Heart left ventricle (tissue), 16 donors: ENCODE measurements at regions not wholly inside any gene's neighbourhood (a gene's known extent, or its start where the extent isn't known, plus 50 kb on each side); places are given as distances from the start of the nearest gene placed in this dataset.

ENCODE experiments used
- ATAC-seq, 4 donors: fragments of 200-7000 bp; cut with Tn5 transposase; one replicate each; pipeline ENCODE4 v1.9.1; 2020 to 2022; ENCODE audit warnings: moderate library complexity in 4 of 4, mild to moderate bottlenecking in 3 of 4, moderate number of reproducible peaks in 1 of 4
- DNase-seq, 5 donors: peaks; one replicate each; pipeline ENCODE4 v3.0.0-alpha.2; 2020
- H3K27ac ChIP-seq, 12 donors: fragments of 200-600 bp; sonication (generic) in 4 of 12; one replicate each; pipeline versions ENCODE4 v1.5.0 to v1.8.0; 2016 to 2022; ENCODE audit warnings: mild to moderate bottlenecking in 2 of 12
- H3K27me3 ChIP-seq, 9 donors: fragments of 200-600 bp; sonication (generic) in 2 of 9; one replicate each; pipeline versions ENCODE4 v1.5.1 to v1.8.0; 2016 to 2022; ENCODE audit warnings: mild to moderate bottlenecking in 3 of 9
- H3K36me3 ChIP-seq, 9 donors: fragments of 200-600 bp; sonication (generic) in 2 of 9; one replicate each; pipeline versions ENCODE4 v1.5.0 to v1.8.0; 2018 to 2022; ENCODE audit warnings: mild to moderate bottlenecking in 2 of 9
- H3K4me1 ChIP-seq, 12 donors: fragments of 200-600 bp; sonication (generic) in 4 of 12; one replicate each; pipeline versions ENCODE4 v1.5.0 to v1.8.0; 2016 to 2022; ENCODE audit warnings: mild to moderate bottlenecking in 3 of 12
- H3K4me3 ChIP-seq, 12 donors: fragments of 200-600 bp; sonication (generic) in 4 of 12; one replicate each; pipeline versions ENCODE4 v1.5.0 to v1.8.0; 2017 to 2022; ENCODE audit warnings: mild to moderate bottlenecking in 9 of 12, moderate library complexity in 4 of 12
- H3K9me3 ChIP-seq, 12 donors: fragments of 200-600 bp; sonication (generic) in 4 of 12; one replicate each; pipeline versions ENCODE4 v1.5.0 to v1.8.0; 2016 to 2022; ENCODE audit warnings: mild to moderate bottlenecking in 1 of 12
- POLR2A ChIP-seq, 2 donors: fragments of 450-650 bp; IDR thresholded peaks; one replicate each; pipeline ENCODE4 v1.6.1; 2017; ENCODE audit warnings: antibody characterized with exemption in 2 of 2, mild to moderate bottlenecking in 2 of 2, moderate library complexity in 2 of 2
- WGBS, 4 donors: extraction: QIAGEN DNeasy Blood & Tissue Kit in 2 of 4; methylation state at CpG; one replicate each; pipeline versions ENCODE4 v1.1.5 to v1.1.7; 2013 to 2018; 5-methylcytosine and 5-hydroxymethylcytosine counted together
- intact Hi-C, 10 donors: fragments of 100-400 bp; cut with DNase I; formaldehyde crosslinking; loops; one replicate each; pipeline versions ENCODE4 v1.11.1 to v1.14.2; 2022
- TF ChIP-seq, protein P1 (sequence below), 12 donors: fragments of 200-600 bp; sonication (generic) in 4 of 12; IDR thresholded peaks; one replicate each; pipeline versions ENCODE4 v1.5.0 to v1.8.0; 2018 to 2022; ENCODE audit warnings: antibody characterized with exemption in 12 of 12, mild to moderate bottlenecking in 5 of 12
- donor health status: ischemic (EF 13 %, LVEDD 7.1; RV severe dilation, severe dysfunction).
- donor health status: healthy with polysubstance abuse.
- donor health status: DM: no; HTN: yes; CAD: no.
- donor health status: DM: no; HTN: no; CAD: no.
- donor health status: ischemic (EF 25% LVEDD 6.9; RV normal size, moderate dysfunction).
- donor health status: ischemic (EF 25% LVEDD 5.7; RV mildly dilated, moderate dysfunction).
- donor health status: healthy.
- donor health status: DM: yes; HTN: yes; CAD: no.
- donor health status: ischemic (EF 35%, LVEDD 5.7; RV mildly dilated, moderate dysfunction).
- donor health status: nonischemic (EF 11% LVEDD 7.7; RV severe dilation, severe dysfunction).
- donor health status: DM: yes; HTN: yes; CAD: no.
- donor health status: PGD.
- donor health status: ischemic (EF 29% LVEDD 5.4; RV normal size, mild dysfunction).
- donor health status: nonischemic (EF 23%, LVEDD 6.1; RV moderate dilation, normal function).

DNA sequence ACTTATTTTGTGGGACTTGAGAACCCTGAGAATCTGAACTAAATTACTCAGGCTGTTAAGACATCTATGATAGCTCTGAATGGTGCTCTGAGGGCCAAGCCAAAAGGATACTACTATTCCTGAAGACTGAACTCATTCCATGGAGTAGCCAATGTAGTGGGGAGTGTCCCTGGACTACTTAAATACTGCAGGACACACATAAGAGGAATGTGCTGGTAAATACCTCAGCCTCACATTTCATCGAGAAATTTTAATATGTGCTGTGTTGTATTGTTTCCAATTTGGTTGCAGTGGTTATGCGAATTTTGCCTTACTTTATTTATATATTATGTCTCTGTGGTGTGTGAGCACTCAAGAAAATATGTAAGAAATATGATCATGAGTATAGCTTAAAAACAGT, 264.4 kb upstream of the FIGN start:
- Histone ChIP-seq H3K27me3 (no peaks in the 10 kb centered on the region), H3K4me3 (no peak overlapping the region), H3K36me3 (no peaks in the 10 kb centered on the region), H3K4me1 (no peaks in the 10 kb centered on the region), H3K27ac (no peak overlapping the region), H3K9me3 (no peaks in the 10 kb centered on the region)
- intact Hi-C loops, result no loop called here
- TF ChIP-seq, protein P1, sequence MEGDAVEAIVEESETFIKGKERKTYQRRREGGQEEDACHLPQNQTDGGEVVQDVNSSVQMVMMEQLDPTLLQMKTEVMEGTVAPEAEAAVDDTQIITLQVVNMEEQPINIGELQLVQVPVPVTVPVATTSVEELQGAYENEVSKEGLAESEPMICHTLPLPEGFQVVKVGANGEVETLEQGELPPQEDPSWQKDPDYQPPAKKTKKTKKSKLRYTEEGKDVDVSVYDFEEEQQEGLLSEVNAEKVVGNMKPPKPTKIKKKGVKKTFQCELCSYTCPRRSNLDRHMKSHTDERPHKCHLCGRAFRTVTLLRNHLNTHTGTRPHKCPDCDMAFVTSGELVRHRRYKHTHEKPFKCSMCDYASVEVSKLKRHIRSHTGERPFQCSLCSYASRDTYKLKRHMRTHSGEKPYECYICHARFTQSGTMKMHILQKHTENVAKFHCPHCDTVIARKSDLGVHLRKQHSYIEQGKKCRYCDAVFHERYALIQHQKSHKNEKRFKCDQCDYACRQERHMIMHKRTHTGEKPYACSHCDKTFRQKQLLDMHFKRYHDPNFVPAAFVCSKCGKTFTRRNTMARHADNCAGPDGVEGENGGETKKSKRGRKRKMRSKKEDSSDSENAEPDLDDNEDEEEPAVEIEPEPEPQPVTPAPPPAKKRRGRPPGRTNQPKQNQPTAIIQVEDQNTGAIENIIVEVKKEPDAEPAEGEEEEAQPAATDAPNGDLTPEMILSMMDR (IDR thresholded peaks at IDR 0.05), result no peak
- TF ChIP-seq POLR2A (IDR thresholded peaks at IDR 0.05), result no peak
- ATAC-seq (no peak), DNase-seq (no peak)
- WGBS, 4 donors, result 89 to 97% (median 90%) methylated on average over 2 of the region's 2 CpGs

DNA sequence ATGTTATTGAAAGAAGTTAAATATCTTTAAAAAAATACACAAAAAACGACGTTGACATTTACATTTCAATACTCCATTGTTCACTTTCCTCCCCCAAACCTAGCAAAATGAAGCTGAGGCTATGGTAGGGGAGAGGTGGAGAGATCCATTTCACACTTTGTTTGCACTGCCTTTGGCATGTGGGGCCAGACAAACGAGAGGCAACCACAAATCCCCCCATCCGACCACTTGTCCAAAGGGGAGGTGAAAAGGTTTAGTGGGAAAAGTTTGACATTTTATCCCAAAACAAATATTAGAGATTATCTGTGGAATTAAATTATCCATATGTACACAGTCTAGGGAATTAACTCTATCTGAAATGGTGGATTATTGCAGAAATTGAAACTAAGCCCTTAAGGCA, 261.7 kb upstream of the FIGN start:
- H3K36me3 ChIP-seq, result no peaks in the 10 kb centered on the region
- H3K4me3 ChIP-seq, result no peak overlapping the region
- H3K4me1 ChIP-seq, result no peaks in the 10 kb centered on the region
- H3K9me3 ChIP-seq, result no peaks in the 10 kb centered on the region
- DNase-seq, result no peak
- H3K27ac ChIP-seq, result no peak overlapping the region
- TF ChIP-seq POLR2A (IDR thresholded peaks at IDR 0.05), result no peak
- TF ChIP-seq, protein P1 (IDR thresholded peaks at IDR 0.05), result no peak
- H3K27me3 ChIP-seq, result no peaks in the 10 kb centered on the region
- WGBS, 4 donors, result 67 to 77% (median 72%) methylated on average over 4 of the region's 4 CpGs
- intact Hi-C loops, result no loop called here
- no peak for ATAC-seq

DNA sequence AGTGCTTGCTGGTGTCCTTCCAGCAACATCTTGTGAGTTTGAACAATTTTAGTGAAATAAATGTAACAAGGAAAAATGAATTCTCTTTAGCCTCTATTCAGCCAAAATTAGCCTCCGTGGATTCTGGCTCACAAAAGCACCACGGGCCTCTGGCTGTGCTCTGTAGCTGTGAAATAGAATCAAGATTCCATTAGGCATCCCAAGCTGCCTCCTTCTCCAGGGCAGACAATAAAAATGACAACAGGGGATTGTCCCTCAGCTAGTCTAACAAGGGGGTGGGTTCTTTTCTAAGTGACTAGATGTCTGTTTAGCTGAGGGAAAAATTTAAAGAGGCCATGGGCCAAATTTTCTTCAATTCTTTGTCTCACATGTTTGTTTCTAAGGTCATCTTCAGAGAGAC, 254.7 kb upstream of the FIGN start:
- peak overlapping the region in 1 of 12 donors; percentile 23 for H3K27ac ChIP-seq
- DNase-seq (no peak), ATAC-seq (no peak)
- H3K4me1 ChIP-seq, result peaks cover 0 to 2% (median 0%) of the 10 kb centered on the region in 12 donors
- no peaks in the 10 kb centered on the region for H3K9me3 ChIP-seq
- no peak overlapping the region for H3K4me3 ChIP-seq
- WGBS, 4 donors, result 49 to 73% (median 68%) methylated on average over 2 of the region's 2 CpGs
- intact Hi-C loops, result no loop called here
- TF ChIP-seq, protein P1 (IDR thresholded peaks at IDR 0.05), result no peak
- no peak for TF ChIP-seq POLR2A (IDR thresholded peaks at IDR 0.05)
- H3K27me3 ChIP-seq, result no peaks in the 10 kb centered on the region
- no peaks in the 10 kb centered on the region for H3K36me3 ChIP-seq

DNA sequence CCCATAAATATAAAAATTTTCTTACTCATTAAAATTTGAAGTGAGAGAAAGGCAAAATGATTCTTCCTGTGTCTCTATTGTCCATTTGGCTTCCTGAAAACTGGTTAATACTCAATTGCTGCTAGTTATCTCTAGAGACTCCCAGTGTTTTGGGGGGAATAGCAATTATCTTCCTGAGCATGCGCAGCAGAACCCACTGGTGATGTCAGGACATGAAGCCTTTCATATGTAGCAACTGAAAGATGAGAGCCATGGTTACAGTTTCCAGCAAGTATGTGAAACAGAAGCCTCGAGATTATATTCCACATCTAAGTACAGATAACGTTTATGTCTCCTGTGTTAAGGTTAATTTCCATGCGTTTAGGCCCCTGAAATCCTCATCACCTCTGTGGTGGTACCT, 254.3 kb upstream of the FIGN start:
- Histone ChIP-seq H3K36me3 (no peaks in the 10 kb centered on the region), H3K9me3 (no peaks in the 10 kb centered on the region), H3K4me3 (no peak overlapping the region), H3K27me3 (no peaks in the 10 kb centered on the region), H3K4me1 (peaks cover 0 to 2% (median 0%) of the 10 kb centered on the region in 12 donors), H3K27ac (peak overlapping the region in 1 of 12 donors; percentile 23)
- ATAC-seq, result no peak
- intact Hi-C loops, result no loop called here
- TF ChIP-seq POLR2A (IDR thresholded peaks at IDR 0.05), result no peak
- TF ChIP-seq, protein P1 (IDR thresholded peaks at IDR 0.05), result no peak
- WGBS, 4 donors, result 72 to 78% (median 75%) methylated on average over 4 of the region's 4 CpGs
- no peak for DNase-seq
